Skeletal muscle satellite cell (primary cell): ENCODE measurements at regions not wholly inside any gene's neighbourhood (a gene's known extent, or its start where the extent isn't known, plus 50 kb on each side); places are given as distances from the start of the nearest gene placed in this dataset.

Experiments
- H3K27me3 ChIP-seq: 2 replicates; pipeline ENCODE4 v1.7.0; 2013; ENCODE audit warnings: low read length; ENCODE audit not compliant: control insufficient read depth, insufficient read depth
- H3K36me3 ChIP-seq: 2 replicates; pipeline ENCODE4 v1.7.0; 2013; ENCODE audit warnings: mild to moderate bottlenecking, control low read depth, low read length; ENCODE audit not compliant: insufficient read depth
- H3K4me1 ChIP-seq: 2 replicates; pipeline ENCODE4 v1.7.0; 2013; ENCODE audit warnings: low read length; ENCODE audit not compliant: control insufficient read depth, insufficient read depth
- H3K4me2 ChIP-seq: 2 replicates; pipeline ENCODE4 v1.7.0; 2013; ENCODE audit warnings: mild to moderate bottlenecking, low read length
- H3K4me3 ChIP-seq: 2 replicates; pipeline ENCODE4 v1.7.0; 2013; ENCODE audit warnings: low read length
- H3K9ac ChIP-seq: 2 replicates; pipeline ENCODE4 v1.7.0; 2013; ENCODE audit warnings: mild to moderate bottlenecking, low read depth, low read length, moderate library complexity
- H3K9me3 ChIP-seq: replicated peaks from 2 replicates; pipeline ENCODE4 v1.7.0; 2013; ENCODE audit warnings: mild to moderate bottlenecking, control low read depth, low read length

GRCh38 chr1:83717785-83718184, 281.1 kb downstream of the TTLL7 start:
- Histone ChIP-seq H3K9ac (no peak overlapping the region), H3K4me1 (no peaks in the 10 kb centered on the region), H3K9me3 (no peaks in the 10 kb centered on the region), H3K4me2 (no peak overlapping the region), H3K36me3 (no peaks in the 10 kb centered on the region), H3K27me3 (no peaks in the 10 kb centered on the region), H3K4me3 (no peak overlapping the region)

- H3K4me2 ChIP-seq, result no peak overlapping the region
- H3K9me3 ChIP-seq, result no peaks in the 10 kb centered on the region
- H3K27me3 ChIP-seq, result no peaks in the 10 kb centered on the region
- no peak overlapping the region for H3K9ac ChIP-seq
- H3K36me3 ChIP-seq, result no peaks in the 10 kb centered on the region
- H3K4me1 ChIP-seq, result no peaks in the 10 kb centered on the region
- H3K4me3 ChIP-seq, result no peak overlapping the region
These were observed 282.3 kb downstream of the TTLL7 start for GRCh38 chr1:83716641-83717040.

GRCh38 chr1:83715550-83715949, 283.4 kb downstream of the TTLL7 start:
- Histone ChIP-seq H3K36me3 (no peaks in the 10 kb centered on the region), H3K27me3 (no peaks in the 10 kb centered on the region), H3K9me3 (no peaks in the 10 kb centered on the region), H3K4me2 (no peak overlapping the region), H3K4me1 (no peaks in the 10 kb centered on the region), H3K9ac (no peak overlapping the region), H3K4me3 (no peak overlapping the region)

GRCh38 chr1:83709662-83710061, 289.3 kb downstream of the TTLL7 start:
- Histone ChIP-seq H3K9ac (no peak overlapping the region), H3K27me3 (no peaks in the 10 kb centered on the region), H3K9me3 (no peaks in the 10 kb centered on the region), H3K36me3 (no peaks in the 10 kb centered on the region), H3K4me3 (no peak overlapping the region), H3K4me2 (no peak overlapping the region), H3K4me1 (no peaks in the 10 kb centered on the region)

GRCh38 chr1:83706354-83706938, 292.5 kb downstream of the TTLL7 start:
- H3K4me1 ChIP-seq, result no peaks in the 10 kb centered on the region
- H3K9me3 ChIP-seq, result no peaks in the 10 kb centered on the region
- no peaks in the 10 kb centered on the region for H3K36me3 ChIP-seq
- no peak overlapping the region for H3K4me3 ChIP-seq
- no peak overlapping the region for H3K9ac ChIP-seq
- no peaks in the 10 kb centered on the region for H3K27me3 ChIP-seq
- H3K4me2 ChIP-seq, result no peak overlapping the region

GRCh38 chr1:83705091-83705490, 293.8 kb downstream of the TTLL7 start:
- H3K4me1 ChIP-seq, result no peaks in the 10 kb centered on the region
- no peak overlapping the region for H3K4me3 ChIP-seq
- H3K4me2 ChIP-seq, result no peak overlapping the region
- H3K9me3 ChIP-seq, result no peaks in the 10 kb centered on the region
- no peaks in the 10 kb centered on the region for H3K36me3 ChIP-seq
- H3K9ac ChIP-seq, result no peak overlapping the region
- H3K27me3 ChIP-seq, result no peaks in the 10 kb centered on the region

GRCh38 chr1:83704350-83704749, 294.6 kb downstream of the TTLL7 start:
- H3K9ac ChIP-seq, result no peak overlapping the region
- no peaks in the 10 kb centered on the region for H3K9me3 ChIP-seq
- H3K4me1 ChIP-seq, result no peaks in the 10 kb centered on the region
- H3K4me2 ChIP-seq, result no peak overlapping the region
- no peaks in the 10 kb centered on the region for H3K27me3 ChIP-seq
- no peaks in the 10 kb centered on the region for H3K36me3 ChIP-seq
- H3K4me3 ChIP-seq, result no peak overlapping the region

GRCh38 chr1:83702356-83702755, 296.6 kb downstream of the TTLL7 start:
- H3K4me3 ChIP-seq, result no peak overlapping the region
- H3K36me3 ChIP-seq, result no peaks in the 10 kb centered on the region
- H3K9me3 ChIP-seq, result no peaks in the 10 kb centered on the region
- H3K4me1 ChIP-seq, result no peaks in the 10 kb centered on the region
- H3K4me2 ChIP-seq, result no peak overlapping the region
- no peaks in the 10 kb centered on the region for H3K27me3 ChIP-seq
- H3K9ac ChIP-seq, result no peak overlapping the region

GRCh38 chr1:83701355-83701754, 297.6 kb downstream of the TTLL7 start:
- no peak overlapping the region for H3K4me2 ChIP-seq
- no peak overlapping the region for H3K9ac ChIP-seq
- no peaks in the 10 kb centered on the region for H3K9me3 ChIP-seq
- no peaks in the 10 kb centered on the region for H3K36me3 ChIP-seq
- no peaks in the 10 kb centered on the region for H3K4me1 ChIP-seq
- no peak overlapping the region for H3K4me3 ChIP-seq
- H3K27me3 ChIP-seq, result no peaks in the 10 kb centered on the region

GRCh38 chr1:83698644-83699043, 300.3 kb downstream of the TTLL7 start:
- no peaks in the 10 kb centered on the region for H3K9me3 ChIP-seq
- peaks cover 3% of the 10 kb centered on the region for H3K4me1 ChIP-seq
- H3K27me3 ChIP-seq, result no peaks in the 10 kb centered on the region

GRCh38 chr1:83697961-83698360, 301.0 kb downstream of the TTLL7 start:
- no peaks in the 10 kb centered on the region for H3K27me3 ChIP-seq
- no peak overlapping the region for H3K4me3 ChIP-seq
- H3K36me3 ChIP-seq, result no peaks in the 10 kb centered on the region
- peaks cover 9% of the 10 kb centered on the region for H3K4me1 ChIP-seq
- H3K9me3 ChIP-seq, result no peaks in the 10 kb centered on the region
- H3K4me2 ChIP-seq, result no peak overlapping the region
- no peak overlapping the region for H3K9ac ChIP-seq

More at GRCh38 chr1:83698644-83699043, 300.3 kb downstream of the TTLL7 start:
- H3K36me3 ChIP-seq, result no peaks in the 10 kb centered on the region
- no peak overlapping the region for H3K4me3 ChIP-seq
- H3K4me2 ChIP-seq, result no peak overlapping the region
- no peak overlapping the region for H3K9ac ChIP-seq

GRCh38 chr1:83697220-83697619, 301.7 kb downstream of the TTLL7 start:
- Histone ChIP-seq H3K27me3 (peaks cover under 1% of the 10 kb centered on the region), H3K9me3 (no peaks in the 10 kb centered on the region), H3K9ac (no peak overlapping the region), H3K4me3 (no peak overlapping the region), H3K4me1 (peaks cover 10% of the 10 kb centered on the region), H3K4me2 (no peak overlapping the region), H3K36me3 (no peaks in the 10 kb centered on the region)
